Muscle of arm (tissue), 1 donor: ENCODE measurements at regions not wholly inside any gene's neighbourhood (a gene's known extent, or its start where the extent isn't known, plus 50 kb on each side); places are given as distances from the start of the nearest gene placed in this dataset.

Experiments
- DNase-seq: peaks from one replicate; pipeline ENCODE4 v3.0.0-alpha.2; 2013

DNA sequence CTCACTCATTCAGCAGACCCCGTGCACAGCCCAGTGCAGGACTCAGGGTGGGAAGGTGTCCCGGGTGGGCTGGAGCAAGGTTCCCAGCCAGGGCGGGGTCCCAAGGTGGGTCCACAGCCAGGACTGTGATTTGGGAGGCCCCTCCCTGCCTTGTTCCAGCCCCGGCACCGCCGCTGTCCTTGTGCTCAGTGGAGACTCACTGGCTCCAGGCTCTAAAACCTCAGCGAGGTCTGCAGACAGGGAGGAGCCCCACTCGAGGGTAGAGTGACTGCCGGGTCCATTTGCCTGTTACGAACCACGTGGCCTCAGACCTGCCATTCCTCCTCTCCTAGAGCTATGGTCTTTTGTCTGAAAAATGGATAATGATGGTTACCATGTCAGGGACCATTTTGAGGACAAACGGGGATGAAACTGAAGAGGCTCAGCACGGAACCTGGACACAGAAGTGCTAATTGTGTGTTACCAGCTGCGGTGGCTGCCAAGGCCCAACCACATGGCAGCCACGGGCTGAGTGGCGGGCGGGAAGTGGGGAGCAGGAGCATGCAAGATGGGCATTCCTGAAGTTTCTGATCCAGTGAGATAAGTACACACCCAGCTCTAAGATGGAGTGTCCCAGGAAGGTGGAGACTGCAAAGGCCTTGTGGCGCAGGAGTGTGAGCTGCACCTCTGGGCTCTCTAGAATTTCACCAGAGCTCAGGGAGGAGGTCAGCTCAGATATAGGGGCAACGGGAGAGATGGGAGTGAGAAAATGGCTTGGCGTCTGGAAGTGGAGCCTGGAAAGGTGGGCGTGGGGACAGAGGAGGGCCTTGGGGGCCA lies 317.6 kb downstream of the SEC14L1 start:
- DNase-seq, result no peak

DNA sequence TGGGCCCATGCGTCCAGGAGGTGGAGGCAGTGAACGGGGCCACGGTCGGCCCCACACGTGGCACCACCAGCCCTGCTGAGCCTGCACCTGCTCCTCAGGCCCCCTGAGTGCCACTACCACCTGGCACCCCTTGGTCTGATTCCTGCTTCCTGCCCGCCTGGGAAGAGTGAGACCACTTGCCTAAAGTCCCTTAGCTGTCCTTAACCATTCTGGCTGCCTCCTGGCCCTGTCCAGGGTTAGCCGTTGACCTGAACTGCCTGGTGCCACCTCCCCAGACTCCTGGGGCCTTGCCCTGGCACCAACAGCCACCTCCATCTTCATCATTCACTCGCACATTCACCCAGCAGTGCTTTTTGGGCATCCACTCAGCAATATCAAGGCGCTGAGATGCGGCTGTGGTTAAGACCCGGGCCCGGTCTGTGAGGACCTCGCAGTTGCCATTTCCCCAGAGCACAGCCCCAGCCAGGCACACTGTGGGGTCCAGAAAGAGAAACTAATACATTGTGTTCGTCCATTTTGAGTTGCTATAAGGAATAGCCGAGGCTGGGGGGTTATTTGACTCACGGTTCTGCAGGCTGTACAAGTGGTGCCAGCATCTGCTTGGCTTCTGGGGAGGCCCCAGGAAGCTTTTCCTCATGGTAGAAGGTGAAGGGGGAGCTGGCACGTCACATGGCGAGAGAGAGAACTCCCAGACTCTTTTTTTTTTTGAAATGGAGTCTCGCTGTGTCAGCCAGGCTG lies 318.4 kb downstream of the SEC14L1 start:
- DNase-seq, result no peak

DNA sequence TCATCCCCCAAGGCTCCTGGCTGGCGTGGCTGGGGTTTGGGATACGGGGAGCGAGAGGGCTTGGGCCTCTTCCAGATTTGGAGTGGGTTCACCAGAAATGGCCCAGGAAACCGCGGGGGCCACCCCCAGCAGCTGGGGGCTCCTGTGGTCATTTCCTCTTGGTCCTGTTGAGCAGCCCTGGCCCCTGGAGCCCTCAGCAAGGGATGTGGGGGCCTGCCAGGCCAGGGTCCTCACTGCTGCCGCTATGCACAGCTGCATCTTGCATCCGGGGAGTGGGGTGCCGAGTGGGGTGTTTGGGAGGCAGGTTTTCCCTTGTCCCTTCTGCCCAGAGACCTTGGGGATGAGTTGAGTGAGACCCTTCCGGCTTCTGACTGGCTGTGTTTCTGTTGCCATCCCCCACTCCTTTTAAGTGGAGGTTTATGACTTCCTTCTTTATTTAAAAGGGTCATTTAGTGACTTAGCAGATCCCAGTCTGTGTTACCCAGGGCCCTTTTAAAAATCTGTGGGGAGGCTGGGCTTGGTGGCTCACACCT lies 319.8 kb downstream of the SEC14L1 start:
- no peak for DNase-seq

DNA sequence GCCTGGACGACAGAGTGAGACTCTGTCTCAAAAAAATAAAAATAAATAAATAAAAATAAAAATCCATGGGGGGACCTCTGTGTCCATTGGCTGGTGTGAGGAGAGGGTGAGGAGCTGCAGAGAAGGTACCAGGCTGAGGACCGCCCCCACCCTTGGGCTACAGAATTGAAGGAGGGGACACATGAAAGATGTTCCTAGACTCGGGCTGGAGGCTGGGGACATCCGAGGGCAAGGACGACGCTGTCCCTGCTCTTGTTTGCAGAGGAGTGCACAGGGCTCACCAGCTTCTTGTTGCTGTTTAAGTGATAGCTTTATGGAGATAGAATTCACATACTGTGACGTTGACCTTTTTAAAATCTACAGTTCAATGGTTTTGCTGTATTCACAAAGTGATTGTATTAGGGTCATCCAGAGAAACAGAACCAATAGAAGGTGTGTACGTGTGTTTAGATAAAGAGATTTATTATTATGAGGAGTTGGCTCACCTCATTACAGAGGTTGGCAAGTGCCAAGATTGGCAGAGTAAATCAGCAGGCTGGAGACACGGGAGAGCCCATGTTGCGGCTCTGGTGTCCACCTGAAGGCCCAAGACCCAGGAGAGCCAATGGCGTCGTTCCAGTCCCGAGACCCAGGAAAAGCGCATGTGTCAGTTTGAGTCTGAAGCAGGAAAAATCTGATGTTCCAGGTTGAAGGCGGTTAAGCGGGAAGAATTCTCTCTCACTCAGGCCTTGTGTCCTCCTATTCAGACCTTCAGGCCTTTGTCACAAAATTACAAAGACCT lies 320.7 kb downstream of the SEC14L1 start:
- DNase-seq, result no peak

DNA sequence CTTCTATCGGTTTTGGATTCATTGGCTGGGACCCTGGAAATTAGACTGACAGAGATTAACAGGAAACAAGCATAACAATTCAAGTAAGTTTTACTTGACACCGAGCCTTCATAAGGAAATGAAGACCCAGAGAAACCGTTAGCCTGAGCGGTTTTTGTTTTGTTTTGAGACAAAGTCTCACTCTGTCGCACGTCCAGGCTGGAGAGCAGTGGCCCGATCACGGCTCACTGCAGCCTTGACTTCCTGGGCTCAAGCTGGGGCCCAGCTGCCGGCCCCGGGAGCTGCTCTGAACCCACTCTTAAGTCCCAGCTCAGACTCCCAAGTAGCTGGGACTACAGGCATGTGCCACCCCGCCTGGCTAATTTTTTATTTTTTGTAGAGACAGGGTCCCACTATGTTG lies 321.3 kb downstream of the SEC14L1 start:
- no peak for DNase-seq

DNA sequence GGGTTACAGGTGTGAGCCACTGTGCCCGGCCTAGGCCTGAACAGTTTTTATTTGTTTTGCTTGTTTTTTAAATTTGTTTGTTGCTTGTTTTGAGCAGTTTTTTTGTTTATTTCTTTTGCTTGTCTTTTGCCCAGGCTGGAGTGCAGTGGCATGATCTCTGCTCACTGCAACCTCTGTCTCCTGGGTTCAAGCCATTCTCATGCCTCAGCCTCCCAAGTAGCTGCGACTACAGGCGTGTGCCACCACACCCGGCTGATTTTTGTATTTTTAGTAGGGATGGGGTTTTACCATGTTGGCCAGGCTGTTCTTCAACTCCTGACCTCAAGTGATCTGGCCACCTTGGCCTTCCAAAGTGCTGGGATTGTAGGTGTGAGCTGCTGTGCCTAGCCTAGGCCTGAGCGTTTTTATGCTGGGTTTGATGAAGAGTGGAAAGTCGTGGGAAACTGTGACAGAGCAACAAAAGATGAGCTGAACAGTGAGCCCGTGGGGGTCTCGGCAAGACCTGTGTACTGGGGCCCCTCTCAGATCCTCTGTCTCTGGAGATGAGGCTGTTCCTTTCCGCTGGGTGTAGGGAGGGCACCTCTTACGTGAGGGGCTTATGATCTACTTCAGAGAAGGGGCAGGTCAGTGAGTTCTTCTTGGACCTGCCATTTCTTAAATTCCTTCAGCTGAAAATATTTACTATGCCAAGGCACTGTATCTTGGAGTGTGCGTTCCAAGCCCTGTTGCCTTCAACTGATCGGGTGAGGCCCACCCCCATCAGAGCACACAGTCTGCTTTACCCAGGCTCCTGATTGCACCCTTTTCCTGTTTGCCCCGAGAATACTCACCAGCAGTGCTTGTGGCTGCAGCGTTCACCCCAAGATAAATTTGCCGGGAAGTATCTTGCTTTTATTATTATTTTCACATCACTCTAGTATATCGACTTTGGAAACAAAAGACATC lies 322.1 kb downstream of the SEC14L1 start:
- no peak for DNase-seq

DNA sequence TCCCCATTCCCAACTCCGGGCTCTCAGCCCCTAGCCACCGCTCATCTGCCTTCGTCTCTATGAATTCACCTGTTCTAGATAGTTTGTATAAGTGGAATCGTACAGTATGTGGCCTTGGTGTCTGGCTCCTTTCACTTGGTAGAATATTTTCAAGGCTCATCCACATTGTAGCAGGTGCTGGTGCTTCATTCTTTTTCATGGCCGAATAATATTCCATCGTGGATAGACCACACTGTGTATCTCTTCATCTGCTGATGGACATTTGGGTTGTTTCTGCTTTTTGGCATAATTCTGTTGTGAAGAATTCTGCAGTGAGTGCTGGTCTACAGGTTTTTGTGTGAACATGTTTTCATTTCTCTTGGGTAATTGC lies 324.2 kb downstream of the SEC14L1 start:
- DNase-seq, result no peak

DNA sequence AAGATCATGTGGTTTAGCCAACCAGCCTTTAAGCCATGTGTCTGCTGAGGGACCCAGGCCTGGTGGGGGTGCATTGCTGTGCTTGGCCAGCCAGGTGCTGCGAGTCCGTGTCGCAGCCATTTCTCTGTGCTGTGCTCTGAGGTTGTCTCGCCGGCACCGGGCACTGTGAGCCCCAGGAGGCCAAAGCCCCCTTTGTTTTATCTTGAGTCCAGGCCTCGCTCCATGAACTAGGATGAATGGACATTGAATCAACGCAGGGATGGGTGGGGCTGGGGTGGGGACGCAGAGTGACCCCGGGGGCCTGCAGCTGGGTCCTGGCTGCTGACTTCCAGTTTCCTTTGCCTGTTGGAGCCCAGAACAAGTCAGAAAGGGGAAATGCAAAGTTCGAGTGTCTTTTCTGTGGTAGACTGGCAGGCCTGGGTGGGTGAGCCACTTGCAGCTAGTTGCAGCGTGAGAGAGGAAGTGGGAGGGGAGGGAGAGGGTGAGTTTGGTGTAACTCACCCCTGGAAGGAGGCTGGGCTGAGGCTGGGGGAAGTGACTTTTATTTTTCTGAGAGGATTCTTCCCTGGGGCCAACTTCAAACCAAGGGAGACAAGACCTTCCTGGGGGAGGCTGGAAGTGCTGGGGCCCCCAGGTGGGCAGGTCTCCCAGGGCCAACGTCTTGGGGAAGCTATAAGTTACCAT lies 324.7 kb downstream of the SEC14L1 start:
- no peak for DNase-seq

DNA sequence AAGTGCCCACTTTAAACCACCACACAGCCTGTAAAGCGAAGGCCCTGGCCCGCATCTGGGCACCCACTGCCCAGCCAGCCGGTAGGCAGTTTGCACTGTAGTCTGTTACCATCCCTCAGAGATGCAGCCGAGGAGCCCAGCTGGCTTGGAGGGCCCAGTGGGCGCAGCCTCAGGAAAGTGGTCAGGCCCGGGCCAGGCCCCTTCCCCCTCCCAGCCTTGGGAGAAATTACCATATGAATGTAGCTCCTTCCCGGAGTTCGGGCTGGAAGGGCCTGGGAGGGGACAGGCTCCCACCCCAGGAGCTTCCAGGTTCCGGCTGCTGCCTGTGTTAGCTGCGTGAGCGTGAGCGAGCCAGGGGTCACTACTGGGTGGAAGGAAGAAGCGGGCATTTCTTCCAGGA lies 325.4 kb downstream of the SEC14L1 start:
- DNase-seq, result no peak

DNA sequence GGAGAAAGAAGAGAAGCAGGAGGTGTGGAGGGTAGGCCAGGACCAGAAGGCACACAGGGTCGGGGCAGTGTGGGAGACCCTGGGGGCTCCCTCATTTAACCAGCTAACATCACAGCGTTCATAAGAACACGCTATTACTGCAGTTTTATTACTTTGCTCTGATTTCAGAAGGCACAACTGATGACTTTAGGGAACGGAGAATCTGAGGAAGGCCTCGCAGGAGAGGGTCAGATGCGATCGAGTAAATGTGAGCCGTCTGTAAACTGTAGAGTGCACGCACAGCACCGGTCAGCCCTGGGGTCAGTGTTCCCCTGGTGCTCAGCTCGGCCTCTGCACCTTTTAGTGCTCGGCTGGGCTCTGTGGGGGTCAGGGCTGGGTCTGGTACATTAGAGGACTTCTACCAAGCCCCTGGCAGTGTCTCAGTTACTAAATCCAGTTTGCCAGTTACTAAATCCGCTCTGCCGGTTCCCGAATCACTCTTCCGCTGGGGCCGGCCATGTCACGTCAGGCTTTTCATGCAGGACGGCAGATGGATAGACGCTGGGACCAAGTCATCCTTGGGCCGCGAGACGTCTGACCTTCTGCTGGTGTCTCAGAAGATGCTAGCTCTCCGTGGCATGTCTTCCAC lies 325.9 kb downstream of the SEC14L1 start:
- no peak for DNase-seq

DNA sequence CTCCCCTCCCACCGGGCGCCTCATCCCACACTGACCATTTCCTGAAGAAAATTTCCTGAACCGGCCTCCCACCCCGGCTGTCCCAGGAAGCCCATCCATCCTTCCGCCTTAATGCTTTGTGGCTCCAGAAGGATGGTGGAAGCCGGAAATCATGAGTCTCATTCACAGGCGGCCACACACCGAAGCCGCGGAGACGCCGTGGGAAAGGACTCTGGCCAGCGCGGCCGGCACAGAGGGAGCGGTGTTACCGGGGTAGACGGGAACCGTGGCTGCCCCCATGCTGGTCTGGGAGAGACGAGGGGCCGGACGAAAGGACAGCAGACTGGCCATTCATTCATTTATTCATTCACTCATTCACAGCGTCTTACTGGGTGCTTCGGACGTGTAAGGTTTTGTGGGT lies 326.8 kb downstream of the SEC14L1 start:
- DNase-seq, result no peak

DNA sequence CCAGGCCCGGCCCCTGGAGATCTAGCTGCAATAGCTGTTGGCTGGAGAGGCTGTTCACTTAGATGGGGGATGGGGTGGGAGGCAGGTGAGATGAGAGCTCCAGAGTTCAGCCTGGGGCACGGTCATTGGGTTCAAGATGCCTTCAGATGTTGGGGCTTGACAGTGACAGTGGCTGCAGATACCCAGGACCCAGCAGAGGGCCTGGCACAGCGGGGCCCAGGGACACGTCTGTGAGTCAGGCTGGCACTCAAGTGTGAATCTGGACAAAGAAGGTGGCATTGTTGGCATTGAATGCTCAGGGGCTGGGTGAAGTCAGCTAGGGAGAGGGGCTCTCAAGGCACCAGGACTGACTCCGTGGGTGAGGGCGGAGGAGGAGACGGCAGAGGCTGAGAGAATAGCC lies 328.1 kb downstream of the SEC14L1 start:
- no peak for DNase-seq

DNA sequence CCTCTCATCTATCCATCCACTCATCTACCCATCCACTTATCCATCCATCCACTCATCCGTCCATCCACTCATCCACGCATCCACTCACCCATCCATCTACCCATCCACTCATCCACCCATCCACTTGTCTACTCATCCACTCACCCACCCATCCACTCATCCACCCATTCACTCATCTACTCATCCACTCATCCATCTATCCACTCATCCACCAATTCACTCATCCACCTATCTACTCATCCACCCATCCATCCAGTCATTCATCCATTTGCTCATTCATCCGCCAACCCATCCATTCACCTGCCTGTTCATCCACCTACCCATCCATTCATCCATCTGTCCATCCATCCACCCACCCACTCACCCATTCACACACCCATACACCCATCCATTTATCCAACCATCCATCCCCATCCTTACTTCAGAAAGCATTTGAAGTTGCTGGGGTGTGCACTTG lies 329.6 kb downstream of the SEC14L1 start:
- no peak for DNase-seq

DNA sequence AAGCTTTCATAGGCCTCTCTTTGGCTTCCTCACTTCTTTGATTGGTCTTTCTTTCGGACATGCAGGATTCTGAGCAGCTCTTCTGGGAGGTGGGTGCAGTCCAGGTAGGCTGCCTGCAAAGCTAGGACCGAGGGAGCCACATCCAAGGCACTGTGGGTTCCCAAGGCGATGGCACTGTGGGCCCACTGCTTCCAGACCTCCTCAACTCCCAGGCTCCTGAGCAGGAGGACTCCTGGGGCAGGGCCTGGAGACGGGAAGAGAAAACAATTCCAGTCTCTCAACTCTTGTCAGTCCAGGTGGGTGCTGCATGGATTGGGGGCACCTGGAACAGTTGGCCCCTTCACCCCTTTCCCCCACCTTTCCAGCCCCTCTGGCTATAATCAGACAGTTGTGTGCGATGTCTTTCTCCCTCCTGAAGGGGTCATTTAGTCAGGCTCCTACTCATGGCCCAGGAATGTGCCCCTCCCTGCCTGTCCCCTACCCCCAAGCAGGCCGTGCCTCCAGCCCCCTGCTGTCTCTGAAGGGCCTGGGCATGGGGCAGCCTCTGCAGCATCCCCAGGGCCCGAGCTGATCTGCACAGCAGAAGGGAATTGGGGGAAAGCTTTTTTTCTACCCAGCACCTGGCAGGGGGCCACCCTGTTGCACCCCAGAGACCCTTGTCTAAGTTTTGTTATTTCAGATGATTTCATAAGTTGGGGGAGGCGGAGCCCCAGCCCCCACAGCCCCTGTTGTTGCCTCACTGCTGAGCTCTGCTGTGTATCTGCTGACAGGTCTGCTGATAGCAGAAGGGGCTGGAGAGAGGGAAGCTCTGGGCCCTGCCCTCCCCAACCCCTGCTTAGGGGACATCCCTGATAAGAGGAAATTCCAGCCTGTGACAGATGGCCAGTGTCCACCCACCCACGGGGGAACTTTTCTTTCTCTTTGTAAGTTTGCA lies 330.3 kb downstream of the SEC14L1 start:
- no peak for DNase-seq

DNA sequence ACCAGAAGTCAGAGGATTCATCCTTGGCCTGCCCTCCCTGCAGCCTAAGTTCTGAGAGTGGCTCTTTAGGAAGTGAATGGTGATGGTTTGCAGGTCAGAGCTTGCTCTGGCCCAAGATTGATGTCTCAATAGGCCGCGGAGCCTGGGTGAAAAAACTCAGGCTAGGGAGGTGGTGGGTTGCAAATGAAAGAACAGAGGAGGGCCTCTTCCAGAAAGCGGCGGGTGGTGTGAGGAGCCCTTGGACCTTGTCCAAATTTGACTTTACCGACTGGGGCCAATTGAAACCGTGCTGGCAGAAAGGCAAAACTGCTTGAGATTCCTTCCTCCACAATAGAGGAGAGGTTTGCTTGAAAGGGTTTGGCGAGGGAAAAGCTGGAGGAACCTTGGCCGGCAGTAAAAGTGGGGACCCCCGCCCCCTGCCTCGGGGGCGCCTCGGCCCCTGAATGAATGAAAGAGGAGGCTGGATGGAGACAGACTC lies 331.3 kb downstream of the SEC14L1 start:
- peak; percentile 74 for DNase-seq

DNA sequence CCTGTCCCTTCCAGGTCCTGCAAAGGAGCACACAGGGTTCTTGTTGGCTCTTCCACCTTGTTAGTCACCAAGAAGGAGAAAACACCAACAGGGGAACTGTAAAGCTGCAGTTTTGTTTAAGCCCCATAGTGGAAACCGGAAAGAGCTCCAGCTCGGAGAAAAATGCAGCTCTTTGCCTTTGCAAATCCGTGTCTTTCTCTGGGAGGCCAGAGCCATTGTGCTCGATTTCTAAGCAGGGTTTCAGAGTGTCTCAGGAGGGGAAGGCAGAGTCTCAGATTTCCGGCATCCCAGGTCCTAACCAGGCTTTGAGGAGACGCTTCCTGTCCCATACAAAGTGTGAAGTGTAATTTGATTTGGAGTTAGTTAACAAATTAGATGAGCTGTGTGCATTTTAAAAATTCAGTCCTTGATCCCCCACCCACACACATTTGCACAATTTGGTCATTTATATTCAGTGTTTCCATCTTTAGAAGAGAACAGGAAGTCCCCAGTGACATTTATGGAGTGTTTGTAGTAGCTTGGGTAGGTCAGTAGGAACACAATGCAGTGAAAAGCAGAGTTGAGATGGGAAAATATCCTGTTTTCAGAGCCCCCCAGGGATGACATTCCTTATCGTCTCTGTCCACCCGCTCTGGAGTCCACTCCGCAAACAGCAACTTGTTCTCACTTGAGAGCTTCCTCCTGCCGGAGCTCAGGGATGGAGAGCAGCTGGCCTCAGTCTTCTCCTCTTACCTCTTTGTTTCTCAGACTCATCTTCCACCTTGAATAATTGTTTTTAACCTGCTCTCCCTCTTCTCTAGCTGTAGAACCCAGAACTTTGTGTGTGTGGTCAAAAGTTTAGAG lies 331.9 kb downstream of the SEC14L1 start:
- DNase-seq, result no peak

DNA sequence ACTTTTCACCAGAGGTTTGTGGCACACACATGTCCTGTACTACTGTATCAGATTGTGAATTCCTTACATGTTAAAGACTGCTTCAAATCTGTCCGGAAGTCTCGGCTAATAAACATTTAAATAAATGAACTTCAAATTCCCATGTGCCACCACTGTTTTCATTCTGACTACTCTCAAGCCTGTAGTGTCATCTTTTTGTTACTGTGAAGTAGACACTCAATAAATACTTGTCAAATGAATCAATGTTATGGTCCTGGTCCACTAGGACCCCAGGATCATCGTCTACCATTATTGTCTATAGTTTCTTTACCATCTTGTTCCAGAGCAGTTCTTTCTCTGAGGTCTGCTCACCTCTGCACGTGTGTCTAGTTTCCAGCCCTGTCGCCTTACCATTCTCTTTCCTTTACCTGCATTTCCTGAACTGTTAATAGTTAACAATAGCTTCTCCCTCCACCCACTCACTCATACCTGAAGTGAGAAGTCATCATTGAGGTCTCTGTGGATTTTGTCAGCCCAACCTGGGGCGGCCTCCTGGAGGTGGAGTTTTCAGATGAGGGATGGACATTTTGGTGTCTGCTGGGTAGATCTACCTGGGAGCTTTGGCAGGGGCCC lies 333.0 kb downstream of the SEC14L1 start:
- DNase-seq, result no peak
